ENCODE measurements at regions not wholly inside any gene's neighbourhood (a gene's known extent, or its start where the extent isn't known, plus 50 kb on each side); places are given as distances from the start of the nearest gene placed in this dataset.

DNA sequence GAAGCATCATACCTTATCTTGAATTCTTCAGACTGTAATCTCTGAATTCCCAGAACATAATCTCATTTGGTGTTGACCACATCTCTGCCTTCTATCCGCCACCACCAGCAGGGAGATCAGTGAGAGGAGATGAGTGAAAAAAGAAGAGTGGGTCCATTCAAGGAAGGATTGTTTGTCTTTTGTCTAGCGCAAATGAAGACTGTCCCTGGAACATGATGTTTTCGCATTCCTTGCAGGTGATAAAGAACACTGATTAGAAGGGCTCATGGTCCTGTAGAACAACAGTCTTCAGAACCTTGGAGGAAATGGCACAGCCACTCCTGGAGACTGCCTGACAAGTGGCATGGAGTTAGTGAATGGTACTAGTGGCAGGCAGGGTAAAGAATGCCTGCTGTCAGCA lies 869.6 kb downstream of the JRKL start:
- TF ChIP-seq HMG20A (CRISPR knock-in tag; conservative IDR thresholded peaks at IDR 0.05) (no peak), BRF1 (IDR thresholded peaks at IDR 0.05; ENCODE audit: borderline replicate concordance, extremely low read depth, insufficient read length) (no peak), EZH2 (IDR thresholded peaks at IDR 0.05; ENCODE audit: borderline replicate concordance, low read depth, low read length) (no peak)
- TF ChIP-seq, protein P1, sequence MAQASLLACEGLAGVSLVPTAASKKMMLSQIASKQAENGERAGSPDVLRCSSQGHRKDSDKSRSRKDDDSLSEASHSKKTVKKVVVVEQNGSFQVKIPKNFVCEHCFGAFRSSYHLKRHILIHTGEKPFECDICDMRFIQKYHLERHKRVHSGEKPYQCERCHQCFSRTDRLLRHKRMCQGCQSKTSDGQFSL (CRISPR knock-in tag; IDR thresholded peaks at IDR 0.05), result no peak
- TF ChIP-seq, protein P1 (tag; IDR thresholded peaks at IDR 0.05), result no peak

All from K562 (cell line).